Stomach (tissue), 8 donors: ENCODE measurements at regions not wholly inside any gene's neighbourhood (a gene's known extent, or its start where the extent isn't known, plus 50 kb on each side); places are given as distances from the start of the nearest gene placed in this dataset.

Source experiments
- DNase-seq, 2 donors: peaks; one replicate each; pipeline versions ENCODE4 v3.0.0 to v3.0.0-alpha.2; 2013 to 2019
- H3K27ac ChIP-seq, 5 donors: fragments of 200-600 bp in 4 of 5; sonication (generic) in 4 of 5; one replicate each; pipeline ENCODE4 v1.5.1; 2013 to 2019; ENCODE audit warnings: mild to moderate bottlenecking in 1 of 5, moderate library complexity in 1 of 5
- H3K27me3 ChIP-seq, 3 donors: fragments of 200-600 bp; sonication (generic); one replicate each; pipeline ENCODE4 v1.5.1; 2017 to 2019; ENCODE audit warnings: mixed run types in 1 of 3
- H3K36me3 ChIP-seq, 4 donors: fragments of 200-600 bp; sonication (generic); 1 replicate in 3 of 4; 2 replicates in 1 of 4; pipeline ENCODE4 v1.5.1; 2016 to 2019
- H3K4me1 ChIP-seq, 4 donors: fragments of 200-600 bp; sonication (generic); one replicate each; pipeline ENCODE4 v1.5.1; 2016 to 2019
- H3K4me3 ChIP-seq, 4 donors: fragments of 200-600 bp; sonication (generic) in 3 of 4; one replicate each; pipeline ENCODE4 v1.5.1; 2016 to 2019; ENCODE audit warnings: mild to moderate bottlenecking in 1 of 4
- H3K9me3 ChIP-seq, 4 donors: fragments of 200-600 bp; sonication (generic); one replicate each; pipeline ENCODE4 v1.5.1; 2016 to 2019
- EP300 ChIP-seq: sonication (generic); formaldehyde crosslinking; IDR thresholded peaks from one replicate; pipeline ENCODE4 v1.6.1; 2017; ENCODE audit warnings: antibody characterized with exemption
- POLR2A ChIP-seq, 4 donors: fragments of 450-650 bp; IDR thresholded peaks; one replicate each; pipeline ENCODE4 v1.6.1; 2016; ENCODE audit warnings: antibody characterized with exemption in 4 of 4, control low read depth in 2 of 4, mild to moderate bottlenecking in 1 of 4, moderate library complexity in 1 of 4
- POLR2AphosphoS5 ChIP-seq, 3 donors: sonication (generic); formaldehyde crosslinking; IDR thresholded peaks; one replicate each; pipeline ENCODE4 v1.6.1; 2016; ENCODE audit warnings: antibody characterized with exemption in 3 of 3
- WGBS, 5 donors: extraction: QIAGEN DNeasy Blood & Tissue Kit in 3 of 5; methylation state at CpG; one replicate each; pipeline versions ENCODE4 v1.1.5 to v1.1.7; 2013 to 2018; 5-methylcytosine and 5-hydroxymethylcytosine counted together
- intact Hi-C: fragments of 100-400 bp; cut with DNase I; formaldehyde crosslinking; loops from one replicate; pipeline ENCODE4 v1.15.1; 2023; ENCODE audit warnings: low total_unique reads
- TF ChIP-seq, protein P1 (sequence below), 7 experiments: fragments of 450-650 bp in 4 of 7; fragments of 200-600 bp in 3 of 7; sonication (generic) in 3 of 7; IDR thresholded peaks; one replicate each; pipeline ENCODE4 v1.5.1; 2016 to 2019; ENCODE audit warnings: antibody characterized with exemption in 7 of 7, control low read depth in 2 of 7, mild to moderate bottlenecking in 1 of 7
- donor health status: healthy with polysubstance abuse.
- donor health status: Bipolar disorder and iron deficiency.
- donor health status: healthy.

DNA sequence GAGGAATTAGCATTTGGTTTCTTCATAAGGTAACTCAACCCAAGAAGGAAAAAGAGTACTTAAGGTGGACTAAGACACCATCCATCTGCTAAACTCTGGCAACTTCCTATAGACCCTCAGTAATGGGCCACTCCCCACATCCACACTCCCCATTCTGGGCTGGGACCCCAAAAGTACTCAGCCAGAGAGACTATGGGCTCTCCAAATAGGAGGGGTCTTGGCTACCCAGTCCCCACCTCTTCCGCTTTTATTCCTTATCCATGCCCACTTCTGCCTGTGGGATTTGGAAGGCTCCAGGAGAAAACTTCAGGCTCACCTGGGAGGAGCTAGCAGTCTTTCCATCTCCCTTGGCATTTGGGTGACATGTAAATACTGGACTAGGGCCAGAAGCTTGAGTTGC lies 164.5 kb upstream of the CCL2 start:
- Histone ChIP-seq H3K27ac (no peak overlapping the region), H3K4me3 (no peak overlapping the region), H3K27me3 (peaks cover 0 to 56% (median 4%) of the 10 kb centered on the region in 3 donors), H3K9me3 (no peaks in the 10 kb centered on the region), H3K4me1 (no peaks in the 10 kb centered on the region), H3K36me3 (no peaks in the 10 kb centered on the region)
- WGBS, 5 donors = 82 to 100% (median 95%) methylated on average over 1 of the region's 1 CpG
- no peak for TF ChIP-seq POLR2A (IDR thresholded peaks at IDR 0.05)
- TF ChIP-seq EP300 = no peak
- TF ChIP-seq, protein P1, sequence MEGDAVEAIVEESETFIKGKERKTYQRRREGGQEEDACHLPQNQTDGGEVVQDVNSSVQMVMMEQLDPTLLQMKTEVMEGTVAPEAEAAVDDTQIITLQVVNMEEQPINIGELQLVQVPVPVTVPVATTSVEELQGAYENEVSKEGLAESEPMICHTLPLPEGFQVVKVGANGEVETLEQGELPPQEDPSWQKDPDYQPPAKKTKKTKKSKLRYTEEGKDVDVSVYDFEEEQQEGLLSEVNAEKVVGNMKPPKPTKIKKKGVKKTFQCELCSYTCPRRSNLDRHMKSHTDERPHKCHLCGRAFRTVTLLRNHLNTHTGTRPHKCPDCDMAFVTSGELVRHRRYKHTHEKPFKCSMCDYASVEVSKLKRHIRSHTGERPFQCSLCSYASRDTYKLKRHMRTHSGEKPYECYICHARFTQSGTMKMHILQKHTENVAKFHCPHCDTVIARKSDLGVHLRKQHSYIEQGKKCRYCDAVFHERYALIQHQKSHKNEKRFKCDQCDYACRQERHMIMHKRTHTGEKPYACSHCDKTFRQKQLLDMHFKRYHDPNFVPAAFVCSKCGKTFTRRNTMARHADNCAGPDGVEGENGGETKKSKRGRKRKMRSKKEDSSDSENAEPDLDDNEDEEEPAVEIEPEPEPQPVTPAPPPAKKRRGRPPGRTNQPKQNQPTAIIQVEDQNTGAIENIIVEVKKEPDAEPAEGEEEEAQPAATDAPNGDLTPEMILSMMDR (IDR thresholded peaks at IDR 0.05) = no peak
- no peak for TF ChIP-seq POLR2AphosphoS5 (IDR thresholded peaks at IDR 0.05)
- no peak for DNase-seq
- intact Hi-C loops = no loop called here

DNA sequence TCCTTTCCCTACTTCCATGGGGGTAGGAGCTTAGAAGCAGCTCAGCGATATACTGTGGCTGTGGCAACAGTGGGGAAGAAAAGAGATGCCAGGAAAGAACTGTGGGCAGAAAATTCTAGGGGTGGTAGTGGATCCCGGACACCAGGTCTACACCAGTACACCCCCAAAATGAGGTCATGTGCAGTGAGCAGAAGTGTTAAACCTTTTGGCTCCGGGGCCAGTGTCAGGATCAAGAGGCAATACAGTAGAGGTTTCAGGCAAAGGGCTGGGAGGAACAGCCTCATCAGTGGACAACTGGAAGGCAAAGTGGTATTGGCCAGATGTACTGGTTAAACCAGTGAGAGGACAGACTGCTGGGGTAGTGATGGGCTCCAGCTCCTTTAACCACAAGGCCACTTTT lies 163.1 kb upstream of the CCL2 start:
- intact Hi-C loops = no loop called here
- WGBS, 5 donors = 72 to 88% (median 83%) methylated on average over 3 of the region's 3 CpGs
- Histone ChIP-seq H3K4me3 (no peak overlapping the region), H3K27me3 (peaks cover 0 to 61% (median 4%) of the 10 kb centered on the region in 3 donors), H3K9me3 (no peaks in the 10 kb centered on the region), H3K36me3 (no peaks in the 10 kb centered on the region), H3K27ac (no peak overlapping the region), H3K4me1 (no peaks in the 10 kb centered on the region)
- DNase-seq = no peak
- TF ChIP-seq POLR2AphosphoS5 (IDR thresholded peaks at IDR 0.05) (no peak), POLR2A (IDR thresholded peaks at IDR 0.05) (no peak), EP300 (no peak)
- TF ChIP-seq, protein P1 (IDR thresholded peaks at IDR 0.05) = no peak

DNA sequence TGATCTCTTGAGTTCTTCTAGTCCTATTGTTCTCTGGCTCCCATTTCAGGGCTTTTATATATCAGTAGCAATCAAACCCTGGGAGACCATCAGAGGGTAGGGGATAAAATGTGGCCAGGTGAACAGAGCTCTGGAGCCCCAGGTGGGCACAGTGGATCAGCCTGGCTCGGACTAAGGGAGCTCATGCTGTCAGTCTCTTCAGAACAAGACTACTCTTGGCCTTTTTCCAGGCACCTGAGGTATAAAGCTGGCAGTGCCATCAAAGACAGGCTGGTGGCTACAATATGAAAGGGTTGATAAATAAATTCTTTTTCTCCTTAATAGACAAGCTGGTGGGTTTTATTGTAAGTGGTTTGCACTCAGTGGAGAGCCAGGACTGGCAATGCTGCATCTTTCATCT lies 160.0 kb upstream of the CCL2 start:
- Histone ChIP-seq H3K9me3 (no peaks in the 10 kb centered on the region), H3K4me1 (no peaks in the 10 kb centered on the region), H3K4me3 (no peak overlapping the region), H3K27ac (no peak overlapping the region), H3K27me3 (peaks cover 0 to 51% (median 4%) of the 10 kb centered on the region in 3 donors), H3K36me3 (no peaks in the 10 kb centered on the region)
- intact Hi-C loops = no loop called here
- WGBS, 5 donors = 42 to 75% (median 50%) methylated on average over 1 of the region's 1 CpG
- TF ChIP-seq EP300 (no peak), POLR2A (IDR thresholded peaks at IDR 0.05) (no peak), POLR2AphosphoS5 (IDR thresholded peaks at IDR 0.05) (no peak)
- TF ChIP-seq, protein P1 (IDR thresholded peaks at IDR 0.05) = no peak
- DNase-seq = no peak

DNA sequence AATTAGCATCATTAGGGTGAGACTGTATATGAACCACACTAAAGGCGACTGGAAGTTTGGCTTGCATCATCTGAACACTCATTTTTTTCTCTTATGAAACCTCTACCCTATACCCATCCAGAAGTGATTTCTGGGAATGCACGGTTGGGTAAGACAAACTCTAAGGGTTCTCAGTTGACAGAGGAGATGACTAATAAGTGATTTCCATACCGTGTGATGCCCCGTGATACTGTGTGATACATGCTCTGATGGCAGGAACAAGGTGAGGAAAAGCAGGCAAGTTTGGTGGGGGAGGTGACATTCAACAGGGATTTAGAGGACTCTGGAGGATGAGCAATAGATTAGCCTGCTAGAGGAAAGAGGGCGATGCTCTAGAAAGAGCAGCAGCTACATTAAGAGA lies 156.4 kb upstream of the CCL2 start:
- H3K4me3 ChIP-seq = no peak overlapping the region
- no peak for DNase-seq
- TF ChIP-seq EP300 (no peak), POLR2A (IDR thresholded peaks at IDR 0.05) (no peak), POLR2AphosphoS5 (IDR thresholded peaks at IDR 0.05) (no peak)
- TF ChIP-seq, protein P1 (IDR thresholded peaks at IDR 0.05) = no peak
- H3K9me3 ChIP-seq = no peaks in the 10 kb centered on the region
- no peaks in the 10 kb centered on the region for H3K36me3 ChIP-seq
- intact Hi-C loops = no loop called here
- WGBS, 5 donors = 71 to 85% (median 79%) methylated on average over 5 of the region's 5 CpGs
- peaks cover 0 to 19% (median 2%) of the 10 kb centered on the region in 3 donors for H3K27me3 ChIP-seq
- H3K4me1 ChIP-seq = no peaks in the 10 kb centered on the region
- H3K27ac ChIP-seq = no peak overlapping the region
